ENCODE measurements at regions not wholly inside any gene's neighbourhood (a gene's known extent, or its start where the extent isn't known, plus 50 kb on each side); places are given as distances from the start of the nearest gene placed in this dataset.
A peak's percentile ranks its signal among the peaks of the same experiment; 100 is the strongest.

DNA sequence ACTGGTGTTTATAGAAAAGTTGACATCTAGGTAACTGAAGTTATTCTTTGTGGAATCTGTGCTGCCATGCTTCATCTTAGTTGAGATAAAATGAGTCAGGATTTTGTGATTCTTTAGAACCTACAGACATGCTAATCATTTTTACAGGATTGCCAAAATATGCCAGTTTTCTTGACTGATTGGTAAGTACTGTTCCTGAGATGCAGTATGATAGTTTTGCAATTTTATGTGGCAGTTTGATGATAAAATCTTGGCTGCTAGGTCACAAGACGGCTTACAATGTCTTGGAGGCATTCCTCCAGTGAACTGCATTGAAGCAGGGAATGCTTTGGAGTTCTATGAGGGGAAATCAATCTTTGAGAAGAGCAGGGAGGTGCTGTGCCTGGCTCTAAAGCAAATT, 104.4 kb upstream of the ESX1 start:
- Mint-ChIP-seq H3K4me3 (no peak overlapping the region), H3K27ac (no peak overlapping the region), H3K36me3 (no peaks in the 10 kb centered on the region), H3K4me1 (peaks cover 8% of the 10 kb centered on the region), H3K27me3 (ENCODE audit: low read depth) (peaks cover 8% of the 10 kb centered on the region), H3K9me3 (peaks cover 51% of the 10 kb centered on the region)
- DNase-seq (ENCODE audit: low spot score in 2 of 2, unreplicated experiment in 2 of 2), result no peak
- TF ChIP-seq, protein P1, sequence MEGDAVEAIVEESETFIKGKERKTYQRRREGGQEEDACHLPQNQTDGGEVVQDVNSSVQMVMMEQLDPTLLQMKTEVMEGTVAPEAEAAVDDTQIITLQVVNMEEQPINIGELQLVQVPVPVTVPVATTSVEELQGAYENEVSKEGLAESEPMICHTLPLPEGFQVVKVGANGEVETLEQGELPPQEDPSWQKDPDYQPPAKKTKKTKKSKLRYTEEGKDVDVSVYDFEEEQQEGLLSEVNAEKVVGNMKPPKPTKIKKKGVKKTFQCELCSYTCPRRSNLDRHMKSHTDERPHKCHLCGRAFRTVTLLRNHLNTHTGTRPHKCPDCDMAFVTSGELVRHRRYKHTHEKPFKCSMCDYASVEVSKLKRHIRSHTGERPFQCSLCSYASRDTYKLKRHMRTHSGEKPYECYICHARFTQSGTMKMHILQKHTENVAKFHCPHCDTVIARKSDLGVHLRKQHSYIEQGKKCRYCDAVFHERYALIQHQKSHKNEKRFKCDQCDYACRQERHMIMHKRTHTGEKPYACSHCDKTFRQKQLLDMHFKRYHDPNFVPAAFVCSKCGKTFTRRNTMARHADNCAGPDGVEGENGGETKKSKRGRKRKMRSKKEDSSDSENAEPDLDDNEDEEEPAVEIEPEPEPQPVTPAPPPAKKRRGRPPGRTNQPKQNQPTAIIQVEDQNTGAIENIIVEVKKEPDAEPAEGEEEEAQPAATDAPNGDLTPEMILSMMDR (IDR thresholded peaks at IDR 0.05; ENCODE audit: unreplicated experiment), result no peak

DNA sequence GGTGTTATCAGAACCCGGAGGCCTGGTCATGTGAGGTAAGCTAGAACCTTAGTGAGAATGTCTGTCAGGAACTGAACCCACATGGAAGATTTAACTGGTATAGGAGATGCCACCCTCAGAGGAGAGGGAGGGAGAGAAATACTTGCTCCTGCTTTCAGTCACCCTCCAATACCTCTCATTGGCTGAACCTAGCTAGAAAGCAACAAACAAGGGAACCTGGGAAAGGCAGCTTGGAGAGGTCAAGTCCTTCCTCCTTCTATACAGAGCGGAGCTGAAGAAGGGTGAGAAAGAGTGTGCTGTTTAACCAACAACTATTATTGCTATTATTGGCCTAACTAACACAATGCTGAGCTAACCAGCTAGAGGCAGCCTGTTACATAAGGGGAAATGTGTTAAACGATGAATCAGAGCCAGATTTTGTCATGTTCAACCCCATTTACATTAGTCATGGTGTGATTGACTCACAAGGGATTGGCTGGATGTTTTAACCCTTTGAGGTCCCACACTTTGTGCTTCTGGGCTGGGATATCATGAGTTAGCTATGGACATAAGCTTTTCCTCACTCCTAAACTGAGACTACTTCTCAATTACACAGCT, 96.5 kb upstream of the ESX1 start:
- H3K27ac Mint-ChIP-seq, result no peak overlapping the region
- H3K4me3 Mint-ChIP-seq, result no peak overlapping the region
- TF ChIP-seq, protein P1 (IDR thresholded peaks at IDR 0.05; ENCODE audit: unreplicated experiment), result no peak
- peaks cover 16% of the 10 kb centered on the region for H3K9me3 Mint-ChIP-seq
- no peak for DNase-seq (ENCODE audit: low spot score in 2 of 2, unreplicated experiment in 2 of 2)
- H3K36me3 Mint-ChIP-seq, result no peaks in the 10 kb centered on the region
- no peaks in the 10 kb centered on the region for H3K27me3 Mint-ChIP-seq (ENCODE audit: low read depth)
- peaks cover 2% of the 10 kb centered on the region for H3K4me1 Mint-ChIP-seq

DNA sequence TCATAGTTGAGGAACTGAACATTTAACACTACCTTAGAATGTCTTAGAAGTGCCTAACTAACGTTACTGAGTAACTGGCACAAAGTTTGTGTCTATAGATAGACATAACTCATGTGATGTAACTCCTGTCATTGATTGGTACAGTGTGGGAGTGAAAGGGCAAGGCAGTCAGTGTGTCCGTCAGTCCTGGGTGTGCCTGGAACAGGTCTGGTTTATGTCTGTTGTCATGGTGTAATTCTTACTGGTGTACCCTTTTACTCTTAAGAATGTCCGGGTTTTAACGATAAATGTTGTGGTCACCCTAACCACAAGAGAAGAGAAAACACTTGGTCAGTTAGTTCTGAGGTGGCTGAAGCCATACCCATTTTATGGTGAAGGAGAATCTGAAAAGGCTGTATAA, 93.1 kb upstream of the ESX1 start:
- TF ChIP-seq, protein P1 (IDR thresholded peaks at IDR 0.05; ENCODE audit: unreplicated experiment), result no peak
- H3K27ac Mint-ChIP-seq, result no peak overlapping the region
- peaks cover 7% of the 10 kb centered on the region for H3K9me3 Mint-ChIP-seq
- no peaks in the 10 kb centered on the region for H3K36me3 Mint-ChIP-seq
- no peaks in the 10 kb centered on the region for H3K4me1 Mint-ChIP-seq
- no peaks in the 10 kb centered on the region for H3K27me3 Mint-ChIP-seq (ENCODE audit: low read depth)
- DNase-seq (ENCODE audit: low spot score in 2 of 2, unreplicated experiment in 2 of 2), result no peak
- H3K4me3 Mint-ChIP-seq, result no peak overlapping the region

DNA sequence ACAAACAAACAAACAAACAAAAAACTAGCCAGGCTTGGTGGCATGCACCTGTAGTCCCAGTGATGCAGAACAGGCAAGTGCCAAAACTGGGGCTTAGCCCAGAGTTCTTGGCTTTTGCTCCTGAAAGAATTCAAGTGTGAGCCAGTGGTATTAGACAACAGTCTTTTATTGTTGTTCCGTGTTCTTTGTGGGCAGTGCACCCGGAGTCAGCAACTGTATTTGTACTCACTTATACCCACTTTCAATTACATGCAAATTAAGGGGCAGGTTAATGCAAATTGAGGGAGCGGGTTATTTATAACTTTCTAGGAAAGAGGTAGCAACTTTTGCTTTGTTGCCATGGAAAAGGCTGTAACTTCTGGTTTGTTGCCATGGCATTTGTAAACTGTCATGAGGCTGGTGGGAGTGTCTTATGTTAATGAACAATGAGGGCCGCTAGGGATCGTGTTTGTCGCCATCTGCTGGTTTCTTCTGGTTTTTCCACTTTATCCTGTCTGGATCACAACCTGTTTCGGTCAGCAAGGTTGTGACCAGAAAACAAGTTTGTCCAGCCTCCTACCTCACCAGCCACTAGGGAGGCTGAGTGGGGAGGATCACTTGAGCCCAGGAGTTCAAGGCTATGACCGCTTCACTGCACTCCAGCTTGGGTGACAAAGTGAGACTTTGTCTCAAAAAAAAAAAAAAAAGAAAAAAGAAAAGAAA, 88.8 kb upstream of the ESX1 start:
- H3K27me3 Mint-ChIP-seq (ENCODE audit: low read depth), result peaks cover 15% of the 10 kb centered on the region
- no peak overlapping the region for H3K27ac Mint-ChIP-seq
- no peak for DNase-seq (ENCODE audit: low spot score in 2 of 2, unreplicated experiment in 2 of 2)
- no peak overlapping the region for H3K4me3 Mint-ChIP-seq
- H3K9me3 Mint-ChIP-seq, result peaks cover 20% of the 10 kb centered on the region
- TF ChIP-seq, protein P1 (IDR thresholded peaks at IDR 0.05; ENCODE audit: unreplicated experiment), result peak; percentile 31
- no peaks in the 10 kb centered on the region for H3K4me1 Mint-ChIP-seq
- H3K36me3 Mint-ChIP-seq, result no peaks in the 10 kb centered on the region

DNA sequence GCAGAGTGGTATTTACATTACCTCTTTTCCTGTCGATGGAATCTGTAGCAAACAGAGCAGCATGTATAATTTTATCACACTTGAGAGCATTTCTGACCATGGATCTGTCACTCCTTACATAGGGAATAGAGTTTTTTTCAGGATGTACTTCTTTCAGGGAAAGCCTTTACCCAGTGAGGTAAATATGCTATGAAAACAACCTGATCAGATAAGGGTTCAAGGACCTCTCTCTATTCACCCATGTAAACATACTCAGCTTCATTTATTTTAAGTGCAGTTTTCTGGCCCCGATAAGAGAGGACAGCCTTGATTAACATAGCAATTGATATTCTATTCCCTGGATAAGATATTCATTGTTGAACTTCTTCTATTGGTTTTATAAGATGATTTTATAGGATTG, 87.3 kb upstream of the ESX1 start:
- Mint-ChIP-seq H3K27ac (no peak overlapping the region), H3K9me3 (peaks cover 19% of the 10 kb centered on the region), H3K4me1 (no peaks in the 10 kb centered on the region), H3K27me3 (ENCODE audit: low read depth) (peaks cover 15% of the 10 kb centered on the region), H3K36me3 (no peaks in the 10 kb centered on the region), H3K4me3 (no peak overlapping the region)
- TF ChIP-seq, protein P1 (IDR thresholded peaks at IDR 0.05; ENCODE audit: unreplicated experiment), result no peak
- no peak for DNase-seq (ENCODE audit: low spot score in 2 of 2, unreplicated experiment in 2 of 2)

Measured in mesothelial cell of epicardium (in vitro differentiated cells).